Epithelial cell of proximal tubule (primary cell): ENCODE measurements at regions not wholly inside any gene's neighbourhood (a gene's known extent, or its start where the extent isn't known, plus 50 kb on each side); places are given as distances from the start of the nearest gene placed in this dataset.

ENCODE experiments used
- DNase-seq: peaks from one replicate; pipeline ENCODE4 v3.0.0-alpha.2; 2011; ENCODE audit warnings: low read depth
- H3K4me3 ChIP-seq: 2 replicates; pipeline ENCODE4 v1.5.1; 2011; ENCODE audit warnings: low read depth, mild to moderate bottlenecking, low read length
- TF ChIP-seq, protein P1 (sequence below): conservative IDR thresholded peaks from 2 replicates; pipeline ENCODE4 v1.5.1; 2012; ENCODE audit warnings: low read depth, mild to moderate bottlenecking, low read length

DNA sequence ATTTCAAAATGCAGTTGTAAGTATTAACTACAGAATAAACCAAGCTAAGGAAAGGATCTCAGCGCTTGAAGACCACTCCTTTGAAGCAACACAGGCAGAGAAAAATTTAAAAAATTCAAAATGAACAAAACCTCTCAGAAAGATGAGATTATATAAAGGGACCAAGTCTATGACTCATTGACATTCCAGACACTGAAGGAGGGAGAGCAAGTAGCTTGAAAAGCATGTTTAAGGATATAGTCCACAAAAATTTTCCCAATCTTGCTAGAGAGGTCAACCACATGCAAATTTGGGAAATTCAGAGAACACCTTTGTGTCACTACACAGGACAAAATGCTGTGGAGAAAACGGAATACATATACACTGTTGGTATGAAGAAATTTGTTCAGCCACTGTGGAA lies 112.6 kb upstream of the MC4R start:
- H3K4me3 ChIP-seq: no peak overlapping the region
- TF ChIP-seq, protein P1, sequence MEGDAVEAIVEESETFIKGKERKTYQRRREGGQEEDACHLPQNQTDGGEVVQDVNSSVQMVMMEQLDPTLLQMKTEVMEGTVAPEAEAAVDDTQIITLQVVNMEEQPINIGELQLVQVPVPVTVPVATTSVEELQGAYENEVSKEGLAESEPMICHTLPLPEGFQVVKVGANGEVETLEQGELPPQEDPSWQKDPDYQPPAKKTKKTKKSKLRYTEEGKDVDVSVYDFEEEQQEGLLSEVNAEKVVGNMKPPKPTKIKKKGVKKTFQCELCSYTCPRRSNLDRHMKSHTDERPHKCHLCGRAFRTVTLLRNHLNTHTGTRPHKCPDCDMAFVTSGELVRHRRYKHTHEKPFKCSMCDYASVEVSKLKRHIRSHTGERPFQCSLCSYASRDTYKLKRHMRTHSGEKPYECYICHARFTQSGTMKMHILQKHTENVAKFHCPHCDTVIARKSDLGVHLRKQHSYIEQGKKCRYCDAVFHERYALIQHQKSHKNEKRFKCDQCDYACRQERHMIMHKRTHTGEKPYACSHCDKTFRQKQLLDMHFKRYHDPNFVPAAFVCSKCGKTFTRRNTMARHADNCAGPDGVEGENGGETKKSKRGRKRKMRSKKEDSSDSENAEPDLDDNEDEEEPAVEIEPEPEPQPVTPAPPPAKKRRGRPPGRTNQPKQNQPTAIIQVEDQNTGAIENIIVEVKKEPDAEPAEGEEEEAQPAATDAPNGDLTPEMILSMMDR: no peak
- DNase-seq: no peak

DNA sequence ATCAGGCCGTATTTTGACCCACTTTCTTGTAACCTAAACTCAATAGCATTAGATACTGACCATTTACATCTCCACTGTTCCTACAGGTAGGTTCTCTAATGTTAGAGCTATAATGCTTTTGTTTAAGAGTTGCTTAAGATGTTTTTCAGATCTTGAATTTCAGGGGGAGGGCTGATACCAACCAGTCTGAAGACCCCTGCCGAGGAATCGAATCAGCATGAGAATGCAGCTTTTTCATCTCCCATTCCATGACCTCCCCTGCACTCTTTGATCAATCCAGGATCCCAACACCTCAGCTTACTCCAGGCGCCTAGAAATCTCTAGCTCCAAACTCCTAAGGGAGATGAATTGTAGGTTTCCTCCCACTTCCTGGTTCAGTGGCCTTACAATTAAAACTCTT lies 120.5 kb upstream of the MC4R start:
- TF ChIP-seq, protein P1: no peak
- no peak for DNase-seq
- H3K4me3 ChIP-seq: no peak overlapping the region

DNA sequence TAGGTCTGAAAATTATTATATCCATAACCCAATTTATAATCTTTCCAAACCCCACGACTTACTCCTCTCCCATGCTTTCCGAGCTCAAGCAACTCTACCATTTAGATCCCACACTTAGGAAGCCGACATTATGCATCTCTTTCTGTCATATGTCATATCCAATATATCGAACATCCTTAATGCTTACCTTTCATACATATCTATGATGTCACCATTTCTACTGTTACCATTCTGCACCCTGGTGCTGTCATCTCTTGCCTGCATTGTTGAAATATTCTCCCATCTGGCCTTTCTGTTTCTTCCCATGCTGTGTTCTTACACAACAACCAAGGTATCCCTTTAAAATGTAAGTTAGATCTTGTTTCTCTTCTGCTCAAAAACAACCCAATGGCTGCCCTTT lies 127.1 kb upstream of the MC4R start:
- H3K4me3 ChIP-seq: no peak overlapping the region
- no peak for DNase-seq
- TF ChIP-seq, protein P1: no peak

DNA sequence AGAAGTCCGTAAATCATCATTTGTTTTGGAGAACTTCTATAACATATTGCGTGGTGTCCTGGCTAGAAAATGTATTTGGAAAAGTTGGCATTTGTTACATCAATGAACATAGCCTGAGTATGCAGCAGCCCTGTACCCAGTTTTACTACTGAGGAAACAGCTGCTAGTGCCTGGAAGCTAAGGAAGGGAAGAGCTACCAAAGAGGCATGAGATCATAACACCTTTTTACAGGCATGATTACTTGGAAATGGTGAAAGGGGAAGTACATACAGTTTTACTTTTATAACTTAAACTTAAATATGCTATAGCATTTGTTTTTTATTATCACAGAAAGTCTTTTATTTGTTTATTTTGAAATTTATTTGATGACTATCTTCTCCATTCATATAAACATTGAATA lies 128.4 kb upstream of the MC4R start:
- TF ChIP-seq, protein P1: no peak

DNA sequence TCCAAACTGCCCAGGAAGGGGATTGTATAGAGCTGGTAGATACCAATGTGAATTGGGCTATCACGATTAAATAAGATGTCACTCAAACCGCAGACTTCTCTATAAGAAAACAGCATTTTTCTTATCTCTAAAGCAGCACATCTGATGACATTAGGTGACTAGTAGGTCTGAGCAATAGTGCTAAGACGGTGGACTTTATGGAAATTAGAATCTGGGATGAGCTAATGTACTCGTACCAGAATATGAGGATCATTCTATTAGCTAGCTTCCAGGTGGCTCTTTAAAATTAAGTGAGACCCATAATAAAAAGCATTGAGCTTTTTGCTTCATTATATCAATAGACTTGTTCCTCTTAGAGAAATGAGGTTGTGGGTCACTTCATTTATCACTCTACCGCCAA lies 130.0 kb upstream of the MC4R start:
- no peak for DNase-seq
- TF ChIP-seq, protein P1: no peak
- no peak overlapping the region for H3K4me3 ChIP-seq

More for the DNA sequence above, 128.4 kb upstream of the MC4R start:
- DNase-seq: no peak
- no peak overlapping the region for H3K4me3 ChIP-seq

DNA sequence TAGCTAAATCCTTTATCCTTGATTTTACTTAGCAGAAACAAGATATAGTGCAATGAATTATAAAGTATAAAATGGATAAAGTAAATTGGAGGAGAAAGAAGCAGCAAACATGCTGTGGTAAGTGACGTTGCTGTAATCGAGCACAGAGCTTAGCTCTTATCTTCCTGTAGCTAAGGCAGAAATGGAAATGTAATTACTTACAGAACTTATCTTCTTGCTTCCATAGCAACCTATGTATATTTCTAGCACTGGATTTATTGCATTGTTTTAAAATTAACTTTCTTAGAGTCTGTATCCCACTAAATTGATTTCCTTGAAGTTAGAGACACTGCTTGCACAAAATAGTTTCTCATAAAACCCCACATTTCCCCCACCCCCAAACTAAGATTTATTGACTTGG lies 130.6 kb upstream of the MC4R start:
- TF ChIP-seq, protein P1: no peak
- no peak overlapping the region for H3K4me3 ChIP-seq
- DNase-seq: no peak

DNA sequence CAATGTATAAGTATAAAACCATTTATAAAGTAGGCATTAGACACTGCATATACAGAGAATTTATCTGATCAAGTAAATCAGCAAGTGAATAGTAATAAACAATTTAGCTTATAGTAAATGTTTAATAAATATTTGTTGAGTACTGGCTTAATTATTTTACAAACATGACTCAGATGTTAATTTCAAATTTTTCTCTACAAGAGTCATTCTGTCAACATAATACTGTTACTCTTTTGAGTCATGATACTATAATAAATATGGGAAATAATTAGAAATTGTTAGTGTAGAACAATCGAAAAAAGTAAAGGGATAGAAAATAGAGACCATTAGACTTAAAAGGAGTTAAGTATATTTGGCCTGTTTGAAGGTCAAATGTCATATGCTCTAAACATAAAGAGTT lies 133.6 kb upstream of the MC4R start:
- TF ChIP-seq, protein P1: no peak
- no peak overlapping the region for H3K4me3 ChIP-seq
- no peak for DNase-seq
